Psoas muscle (tissue), 7 donors: ENCODE measurements at regions not wholly inside any gene's neighbourhood (a gene's known extent, or its start where the extent isn't known, plus 50 kb on each side); places are given as distances from the start of the nearest gene placed in this dataset.

Experiments
- ATAC-seq, 4 donors: fragments of 200-7000 bp; cut with Tn5 transposase; one replicate each; pipeline ENCODE4 v1.9.1; 2020; ENCODE audit warnings: moderate library complexity in 3 of 4, mild to moderate bottlenecking in 2 of 4
- DNase-seq, 2 donors: peaks; one replicate each; pipeline ENCODE4 v3.0.0-alpha.2; 2020
- H3K27ac ChIP-seq: fragments of 200-600 bp; one replicate; pipeline ENCODE4 v1.8.0; 2022
- H3K27me3 ChIP-seq, 3 donors: fragments of 200-600 bp in 1 of 3; one replicate each; pipeline versions ENCODE4 v1.6.1 to v1.8.0; 2013 to 2022; ENCODE audit warnings: low read length in 2 of 3, mild to moderate bottlenecking in 2 of 3, moderate library complexity in 1 of 3; ENCODE audit not compliant: insufficient read depth in 3 of 3
- H3K36me3 ChIP-seq, 2 donors: fragments of 200-600 bp in 1 of 2; one replicate each; pipeline versions ENCODE4 v1.6.1 to v1.8.0; 2013 to 2022; ENCODE audit warnings: low read depth in 1 of 2, mild to moderate bottlenecking in 1 of 2, moderate library complexity in 1 of 2; ENCODE audit not compliant: insufficient read depth in 1 of 2
- H3K4me1 ChIP-seq: fragments of 200-600 bp; one replicate; pipeline ENCODE4 v1.8.0; 2022
- H3K4me3 ChIP-seq: fragments of 200-600 bp; one replicate; pipeline ENCODE4 v1.8.0; 2022; ENCODE audit warnings: mild to moderate bottlenecking
- H3K9me3 ChIP-seq: fragments of 200-600 bp; one replicate; pipeline ENCODE4 v1.8.0; 2022
- CTCF ChIP-seq: fragments of 200-600 bp; IDR thresholded peaks from one replicate; pipeline ENCODE4 v1.8.0; 2022; ENCODE audit warnings: antibody characterized with exemption
- WGBS, 3 donors: extraction: QIAGEN DNeasy Blood & Tissue Kit; methylation state at CpG; one replicate each; pipeline versions ENCODE4 v1.1.6 to v1.1.7; 2013; 5-methylcytosine and 5-hydroxymethylcytosine counted together
- intact Hi-C, 2 donors: fragments of 100-400 bp; cut with DNase I; formaldehyde crosslinking; loops; one replicate each; pipeline versions ENCODE4 v1.11.0 to v1.14.2; 2022
- donor health status: healthy with polysubstance abuse.
- donor health status: DM: no; HTN: no; CAD: no; lungs with moderate emphysema.
- donor health status: Bipolar disorder and iron deficiency.
- donor health status: healthy.
- donor health status: DM: yes; HTN: yes; CAD: no.
- donor health status: DM: no; HTN: no; CAD: no.
- donor health status: DM: yes; HTN: yes; CAD: no.

DNA sequence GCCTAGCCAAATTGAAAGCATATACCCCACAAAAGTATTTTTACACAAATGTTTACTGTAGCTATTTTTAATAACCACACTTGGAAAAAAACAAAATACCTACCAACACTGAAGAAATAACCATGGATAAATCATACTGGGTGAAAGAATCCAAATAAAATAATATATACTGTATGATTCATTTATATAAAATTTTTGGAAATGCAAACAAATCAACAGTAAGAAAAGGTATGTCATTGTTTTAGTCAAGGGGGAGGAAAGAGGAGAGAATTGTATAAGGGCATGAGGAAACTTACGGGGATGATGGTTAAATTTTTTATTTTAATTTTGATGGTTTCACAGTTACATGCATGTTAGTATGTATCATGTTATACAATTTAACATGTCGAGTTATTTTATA is 557.8 kb downstream of the TECRL start:
- no peak overlapping the region for H3K27ac ChIP-seq
- H3K36me3 ChIP-seq, result no peaks in the 10 kb centered on the region
- H3K27me3 ChIP-seq, result no peaks in the 10 kb centered on the region
- intact Hi-C loops, result no loop called here
- no peaks in the 10 kb centered on the region for H3K4me1 ChIP-seq
- TF ChIP-seq CTCF, result no peak
- no peak for ATAC-seq
- DNase-seq, result no peak
- no peak overlapping the region for H3K4me3 ChIP-seq
- no peaks in the 10 kb centered on the region for H3K9me3 ChIP-seq
- WGBS, 3 donors, result 84 to 89% (median 88%) methylated on average over 2 of the region's 2 CpGs

GRCh38 chr4:63841266-63841665 is 568.0 kb downstream of the TECRL start:
- Histone ChIP-seq H3K36me3 (no peaks in the 10 kb centered on the region), H3K9me3 (no peaks in the 10 kb centered on the region), H3K27ac (no peak overlapping the region), H3K4me3 (no peak overlapping the region), H3K27me3 (no peaks in the 10 kb centered on the region), H3K4me1 (no peaks in the 10 kb centered on the region)
- intact Hi-C loops, result no loop called here
- WGBS, 3 donors, result 72 to 74% methylated on average over 3 of the region's 3 CpGs; no CpG with 5 or more reads in 1 of the 3 donors
- DNase-seq (no peak), ATAC-seq (no peak)
- TF ChIP-seq CTCF, result no peak

DNA sequence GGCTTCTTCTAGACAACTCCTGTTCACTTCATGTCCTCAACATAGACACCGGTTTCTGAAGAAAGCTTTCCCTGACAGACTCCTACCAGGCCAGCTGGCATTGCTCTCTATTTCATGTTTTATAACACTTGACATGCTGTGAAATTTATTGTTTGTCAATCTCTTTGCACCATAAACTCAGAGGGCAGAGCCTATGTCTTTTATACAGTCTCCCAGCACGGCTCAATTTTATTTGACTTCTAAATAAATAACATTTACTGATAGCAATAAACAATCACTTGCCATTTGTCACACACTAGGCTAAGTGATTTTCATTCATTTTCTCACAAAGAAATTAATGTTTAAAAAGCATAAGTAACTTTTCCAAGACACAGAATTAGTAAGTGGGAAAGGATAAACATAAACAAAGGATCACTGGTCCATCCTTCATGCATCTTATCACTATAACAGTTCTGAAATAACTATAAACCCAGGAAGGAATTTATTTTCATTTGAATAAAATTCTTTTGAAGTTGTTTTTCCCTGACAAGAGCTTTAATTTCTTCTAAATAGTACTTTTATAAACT is 577.6 kb downstream of the TECRL start:
- Histone ChIP-seq H3K27ac (no peak overlapping the region), H3K4me1 (no peaks in the 10 kb centered on the region), H3K4me3 (no peak overlapping the region), H3K36me3 (no peaks in the 10 kb centered on the region), H3K27me3 (no peaks in the 10 kb centered on the region), H3K9me3 (no peaks in the 10 kb centered on the region)
- ATAC-seq, result no peak
- no peak for TF ChIP-seq CTCF
- DNase-seq, result no peak
- intact Hi-C loops, result no loop called here
- 62 to 63% methylated on average over 2 of the region's 2 CpGs; no CpG with 5 or more reads in 1 of the 3 donors for WGBS, 3 donors

DNA sequence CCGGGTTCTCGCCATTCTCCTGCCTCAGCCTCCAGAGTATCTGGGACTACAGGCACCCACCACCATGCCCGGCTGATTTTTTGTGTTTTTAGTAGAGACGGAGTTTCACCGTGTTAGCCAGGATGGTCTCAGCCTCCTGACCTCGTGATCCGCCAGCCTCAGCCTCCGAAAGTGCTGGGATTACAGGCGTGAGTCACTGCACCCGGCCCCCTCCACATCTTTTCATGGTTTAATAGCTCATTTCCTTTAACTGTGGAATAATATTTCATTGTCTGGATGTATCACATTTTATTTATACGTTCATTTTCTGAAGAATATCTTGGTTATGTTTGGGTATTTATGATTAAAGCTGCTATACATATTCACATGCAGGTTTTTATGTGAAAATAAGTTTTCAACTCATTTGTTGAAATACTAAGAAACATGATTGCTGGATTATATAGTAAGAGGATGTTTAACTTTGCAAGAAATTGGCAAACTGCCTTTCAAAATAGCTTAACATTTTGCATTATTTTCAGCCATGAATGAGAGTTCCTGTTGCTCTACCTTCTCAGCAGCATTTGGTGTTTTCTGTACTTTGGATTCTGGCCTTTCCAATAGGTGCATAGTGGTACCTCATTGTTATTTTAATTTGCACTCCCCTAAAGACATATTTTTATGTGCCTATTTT is 591.9 kb downstream of the TECRL start:
- H3K27ac ChIP-seq, result no peak overlapping the region
- H3K4me3 ChIP-seq, result no peak overlapping the region
- H3K9me3 ChIP-seq, result no peaks in the 10 kb centered on the region
- no peaks in the 10 kb centered on the region for H3K27me3 ChIP-seq
- intact Hi-C loops, result no loop called here
- no peaks in the 10 kb centered on the region for H3K36me3 ChIP-seq
- DNase-seq (no peak), ATAC-seq (no peak)
- H3K4me1 ChIP-seq, result no peaks in the 10 kb centered on the region
- 76 to 81% (median 78%) methylated on average over 11 of the region's 11 CpGs for WGBS, 3 donors
- TF ChIP-seq CTCF, result no peak
